ENCODE measurements at regions not wholly inside any gene's neighbourhood (a gene's known extent, or its start where the extent isn't known, plus 50 kb on each side); places are given as distances from the start of the nearest gene placed in this dataset.
A peak's percentile ranks its signal among the peaks of the same experiment; 100 is the strongest.

- Histone ChIP-seq H3K36me3 (replicated peaks in 1 of 2; ENCODE audit: control extremely low read depth in 1 of 2, control insufficient read depth in 1 of 2, extremely low read depth in 1 of 2, insufficient read depth in 2 of 2, low read length in 1 of 2) (no peaks in the 10 kb centered on the region), H3K9ac (ENCODE audit: low read length) (no peak overlapping the region), H3K79me2 (ENCODE audit: control insufficient read depth, insufficient read depth, low read length) (no peaks in the 10 kb centered on the region), H2AFZ (ENCODE audit: insufficient read depth, low read depth, low read length, poor library complexity, severe bottlenecking) (no peak overlapping the region), H3K27ac (ENCODE audit: low read length in 2 of 2) (no peak overlapping the region), H3K9me3 (ENCODE audit: control extremely low read depth in 1 of 3, control insufficient read depth in 2 of 3, insufficient read depth in 1 of 3, low read length in 2 of 3) (peaks cover 0 to 5% (median 2%) of the 10 kb centered on the region in 3 donors), H3K4me3 (ENCODE audit: control extremely low read depth in 1 of 5, extremely low read depth in 1 of 5, insufficient read depth in 1 of 5, low read depth in 2 of 5, low read length in 4 of 5) (no peak overlapping the region), H4K20me1 (ENCODE audit: control insufficient read depth, insufficient read depth, low read length, poor library complexity, severe bottlenecking) (no peaks in the 10 kb centered on the region), H3K4me2 (replicated peaks; ENCODE audit: low read depth, low read length, poor library complexity, severe bottlenecking) (no peak overlapping the region), H3K4me1 (ENCODE audit: control insufficient read depth in 2 of 2, insufficient read depth in 2 of 2, low read length in 2 of 2) (no peaks in the 10 kb centered on the region), H3K27me3 (replicated peaks in 1 of 4; ENCODE audit: control extremely low read depth in 1 of 4, control insufficient read depth in 3 of 4, insufficient read depth in 4 of 4, low read length in 3 of 4) (no peaks in the 10 kb centered on the region)
- CTCF ChIA-PET, result interaction anchor here (0.7 kb wide), 1 partner anchor 84 kb away, joined by 3 read pairs; no protein-coding TSS in a partner anchor
- TF ChIP-seq CTCF (IDR thresholded peaks at IDR 0.05), result no peak
- no peak for TF ChIP-seq EZH2 (IDR thresholded peaks at IDR 0.05; ENCODE audit: borderline replicate concordance, insufficient read depth, low read depth, low read length, poor library complexity, severe bottlenecking)
- intact Hi-C loops (cut with micrococcal nuclease), result no loop called here
- WGBS (ENCODE audit: insufficient coverage), result 83% methylated on average over 9 of the region's 10 CpGs
- ATAC-seq (ENCODE audit: low read depth), result no peak
- POLR2A ChIA-PET, result no interaction called here
- peak; percentile 4 for DNase-seq
- Mint-ChIP-seq H3K4me3 (no peak overlapping the region), H3K9me3 (ENCODE audit: insufficient read depth) (peaks cover 2% of the 10 kb centered on the region), H3K27me3 (no peaks in the 10 kb centered on the region), H3K4me1 (no peaks in the 10 kb centered on the region), H3K27ac (no peak overlapping the region)
Observed at GRCh38 chr13:80577926-80578670, 237.2 kb upstream of the SPRY2 start.

- no peaks in the 10 kb centered on the region for H3K27me3 Mint-ChIP-seq
- DNase-seq (no peak), ATAC-seq (ENCODE audit: low read depth) (no peak)
- Histone ChIP-seq H3K79me2 (ENCODE audit: control insufficient read depth, insufficient read depth, low read length) (no peaks in the 10 kb centered on the region), H3K4me3 (ENCODE audit: control extremely low read depth in 1 of 5, extremely low read depth in 1 of 5, insufficient read depth in 1 of 5, low read depth in 2 of 5, low read length in 4 of 5) (no peak overlapping the region), H3K27ac (ENCODE audit: low read length in 2 of 2) (no peak overlapping the region), H3K9ac (ENCODE audit: low read length) (no peak overlapping the region), H3K4me2 (replicated peaks; ENCODE audit: low read depth, low read length, poor library complexity, severe bottlenecking) (no peak overlapping the region), H3K4me1 (ENCODE audit: control insufficient read depth in 2 of 2, insufficient read depth in 2 of 2, low read length in 2 of 2) (no peaks in the 10 kb centered on the region), H3K27me3 (replicated peaks in 1 of 4; ENCODE audit: control extremely low read depth in 1 of 4, control insufficient read depth in 3 of 4, insufficient read depth in 4 of 4, low read length in 3 of 4) (no peaks in the 10 kb centered on the region), H3K36me3 (replicated peaks in 1 of 2; ENCODE audit: control extremely low read depth in 1 of 2, control insufficient read depth in 1 of 2, extremely low read depth in 1 of 2, insufficient read depth in 2 of 2, low read length in 1 of 2) (no peaks in the 10 kb centered on the region), H2AFZ (ENCODE audit: insufficient read depth, low read depth, low read length, poor library complexity, severe bottlenecking) (no peak overlapping the region), H4K20me1 (ENCODE audit: control insufficient read depth, insufficient read depth, low read length, poor library complexity, severe bottlenecking) (no peaks in the 10 kb centered on the region), H3K9me3 (ENCODE audit: control extremely low read depth in 1 of 3, control insufficient read depth in 2 of 3, insufficient read depth in 1 of 3, low read length in 2 of 3) (peaks cover 0 to 5% (median 2%) of the 10 kb centered on the region in 3 donors)
- intact Hi-C loops (cut with micrococcal nuclease), result no loop called here
- no peaks in the 10 kb centered on the region for H3K4me1 Mint-ChIP-seq
- H3K4me3 Mint-ChIP-seq, result no peak overlapping the region
- no peak overlapping the region for H3K27ac Mint-ChIP-seq
- 55% methylated on average over 5 of the region's 5 CpGs for WGBS (ENCODE audit: insufficient coverage)
- ChIA-PET POLR2A (no interaction called here), CTCF (no interaction called here)
- no peak for TF ChIP-seq EZH2 (IDR thresholded peaks at IDR 0.05; ENCODE audit: borderline replicate concordance, insufficient read depth, low read depth, low read length, poor library complexity, severe bottlenecking)
- no peak for TF ChIP-seq CTCF (IDR thresholded peaks at IDR 0.05)
- peaks cover 2% of the 10 kb centered on the region for H3K9me3 Mint-ChIP-seq (ENCODE audit: insufficient read depth)
Observed at GRCh38 chr13:80577285-80577684, 236.4 kb upstream of the SPRY2 start.
